ENCODE measurements at regions not wholly inside any gene's neighbourhood (a gene's known extent, or its start where the extent isn't known, plus 50 kb on each side); places are given as distances from the start of the nearest gene placed in this dataset.

- TF ChIP-seq CTCF (IDR thresholded peaks at IDR 0.05; ENCODE audit: low read depth, low read length) (no peak), POLR2A (IDR thresholded peaks at IDR 0.05; ENCODE audit: extremely low read depth, insufficient read length) (no peak), MYC (IDR thresholded peaks at IDR 0.05; ENCODE audit: low read depth, low read length) (no peak)
- TF ChIP-seq, protein P1, sequence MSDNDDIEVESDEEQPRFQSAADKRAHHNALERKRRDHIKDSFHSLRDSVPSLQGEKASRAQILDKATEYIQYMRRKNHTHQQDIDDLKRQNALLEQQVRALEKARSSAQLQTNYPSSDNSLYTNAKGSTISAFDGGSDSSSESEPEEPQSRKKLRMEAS (IDR thresholded peaks at IDR 0.05; ENCODE audit: low read depth, low read length) = no peak
Observed at GRCh38 chr1:30335389-30335996, 387.9 kb downstream of the MATN1 start.

Measured in NB4 (cell line).